ENCODE measurements at regions not wholly inside any gene's neighbourhood (a gene's known extent, or its start where the extent isn't known, plus 50 kb on each side); places are given as distances from the start of the nearest gene placed in this dataset.

DNA sequence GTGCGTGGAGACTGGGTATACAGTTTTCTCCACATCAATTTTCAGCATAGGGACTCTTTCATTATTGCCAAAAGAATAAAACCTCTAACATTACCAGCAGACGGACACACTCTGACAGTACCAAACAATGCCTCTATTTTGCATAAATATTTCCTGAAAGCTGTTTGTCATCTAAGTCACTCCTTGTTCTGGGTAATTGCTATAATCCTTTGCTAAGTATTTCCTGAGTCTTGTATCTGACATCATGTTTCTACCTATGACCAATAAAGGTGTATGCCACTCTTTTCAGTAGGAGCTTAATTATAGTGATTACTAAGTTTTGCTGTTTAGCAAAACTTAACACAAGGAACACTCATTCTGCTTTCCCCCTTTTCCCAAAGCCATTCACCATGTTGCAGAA lies 886.5 kb downstream of the SLITRK6 start:
- TF ChIP-seq POLR2A (IDR thresholded peaks at IDR 0.05) (no peak), POLR2AphosphoS5 (IDR thresholded peaks at IDR 0.05) (no peak)
- TF ChIP-seq, protein P1, sequence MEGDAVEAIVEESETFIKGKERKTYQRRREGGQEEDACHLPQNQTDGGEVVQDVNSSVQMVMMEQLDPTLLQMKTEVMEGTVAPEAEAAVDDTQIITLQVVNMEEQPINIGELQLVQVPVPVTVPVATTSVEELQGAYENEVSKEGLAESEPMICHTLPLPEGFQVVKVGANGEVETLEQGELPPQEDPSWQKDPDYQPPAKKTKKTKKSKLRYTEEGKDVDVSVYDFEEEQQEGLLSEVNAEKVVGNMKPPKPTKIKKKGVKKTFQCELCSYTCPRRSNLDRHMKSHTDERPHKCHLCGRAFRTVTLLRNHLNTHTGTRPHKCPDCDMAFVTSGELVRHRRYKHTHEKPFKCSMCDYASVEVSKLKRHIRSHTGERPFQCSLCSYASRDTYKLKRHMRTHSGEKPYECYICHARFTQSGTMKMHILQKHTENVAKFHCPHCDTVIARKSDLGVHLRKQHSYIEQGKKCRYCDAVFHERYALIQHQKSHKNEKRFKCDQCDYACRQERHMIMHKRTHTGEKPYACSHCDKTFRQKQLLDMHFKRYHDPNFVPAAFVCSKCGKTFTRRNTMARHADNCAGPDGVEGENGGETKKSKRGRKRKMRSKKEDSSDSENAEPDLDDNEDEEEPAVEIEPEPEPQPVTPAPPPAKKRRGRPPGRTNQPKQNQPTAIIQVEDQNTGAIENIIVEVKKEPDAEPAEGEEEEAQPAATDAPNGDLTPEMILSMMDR (IDR thresholded peaks at IDR 0.05 in 8 of 11, conservative IDR thresholded peaks at IDR 0.05 in 3 of 11): no peak

GRCh38 chr13:84910423-84910822 lies 888.8 kb downstream of the SLITRK6 start:
- peaks cover 0 to 3% (median 0%) of the 10 kb centered on the region in 8 donors for H3K9me3 ChIP-seq
- H3K4me3 ChIP-seq: no peak overlapping the region
- intact Hi-C loops (cut with DNase I; ENCODE audit: low total_unique reads): no loop called here
- no peaks in the 10 kb centered on the region for H3K27me3 ChIP-seq (replicated peaks in 1 of 7)
- H3K27ac ChIP-seq: no peak overlapping the region
- no peak for DNase-seq
- H3K36me3 ChIP-seq: no peaks in the 10 kb centered on the region
- no peaks in the 10 kb centered on the region for H3K4me1 ChIP-seq
- 45 to 81% (median 67%) methylated on average over 2 of the region's 2 CpGs for WGBS, 5 donors
- TF ChIP-seq POLR2AphosphoS5 (IDR thresholded peaks at IDR 0.05) (no peak), POLR2A (IDR thresholded peaks at IDR 0.05) (no peak)
- TF ChIP-seq, protein P1 (IDR thresholded peaks at IDR 0.05 in 8 of 11, conservative IDR thresholded peaks at IDR 0.05 in 3 of 11): no peak

More for the DNA sequence above, 886.5 kb downstream of the SLITRK6 start:
- intact Hi-C loops (cut with DNase I; ENCODE audit: low total_unique reads): no loop called here
- H3K9me3 ChIP-seq: peaks cover 0 to 3% (median 0%) of the 10 kb centered on the region in 8 donors
- H3K4me3 ChIP-seq: no peak overlapping the region
- H3K27me3 ChIP-seq (replicated peaks in 1 of 7): no peaks in the 10 kb centered on the region
- no peak overlapping the region for H3K27ac ChIP-seq
- DNase-seq: no peak
- H3K36me3 ChIP-seq: no peaks in the 10 kb centered on the region
- 78 to 93% (median 86%) methylated on average over 2 of the region's 2 CpGs for WGBS, 5 donors
- H3K4me1 ChIP-seq: no peaks in the 10 kb centered on the region

DNA sequence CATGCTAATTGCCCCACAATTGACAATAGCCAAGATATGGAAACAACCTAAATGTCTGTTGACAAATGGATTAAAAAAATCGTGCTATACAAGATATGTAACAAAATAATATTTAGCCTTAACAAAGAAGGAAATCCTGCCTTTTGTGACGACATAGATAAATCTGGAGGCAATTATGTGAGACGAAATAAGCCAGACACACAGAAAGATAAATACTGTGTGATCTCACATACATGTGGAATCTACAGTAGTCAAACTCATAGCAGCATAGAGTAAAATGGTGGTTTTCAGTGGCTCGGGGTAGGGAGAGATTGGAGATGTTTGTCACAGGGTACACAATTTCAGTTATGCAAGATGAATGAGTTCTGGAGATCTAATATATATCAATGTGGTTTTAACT lies 895.8 kb downstream of the SLITRK6 start:
- no peak overlapping the region for H3K27ac ChIP-seq
- no peaks in the 10 kb centered on the region for H3K27me3 ChIP-seq (replicated peaks in 1 of 7)
- no peak for TF ChIP-seq POLR2AphosphoS5 (IDR thresholded peaks at IDR 0.05)
- TF ChIP-seq POLR2A (IDR thresholded peaks at IDR 0.05): no peak
- TF ChIP-seq, protein P1 (IDR thresholded peaks at IDR 0.05 in 8 of 11, conservative IDR thresholded peaks at IDR 0.05 in 3 of 11): no peak
- DNase-seq: no peak
- no peaks in the 10 kb centered on the region for H3K4me1 ChIP-seq
- no peaks in the 10 kb centered on the region for H3K36me3 ChIP-seq
- 40 to 55% (median 53%) methylated on average over 4 of the region's 4 CpGs for WGBS, 5 donors
- no peaks in the 10 kb centered on the region for H3K9me3 ChIP-seq
- no peak overlapping the region for H3K4me3 ChIP-seq
- intact Hi-C loops (cut with DNase I; ENCODE audit: low total_unique reads): no loop called here

- H3K27me3 ChIP-seq (replicated peaks in 1 of 7): no peaks in the 10 kb centered on the region
- no peak overlapping the region for H3K27ac ChIP-seq
- H3K36me3 ChIP-seq: no peaks in the 10 kb centered on the region
- DNase-seq: no peak
- no peak for TF ChIP-seq POLR2AphosphoS5 (IDR thresholded peaks at IDR 0.05)
- TF ChIP-seq, protein P1 (IDR thresholded peaks at IDR 0.05 in 8 of 11, conservative IDR thresholded peaks at IDR 0.05 in 3 of 11): no peak
- TF ChIP-seq POLR2A (IDR thresholded peaks at IDR 0.05): no peak
- no peaks in the 10 kb centered on the region for H3K4me1 ChIP-seq
- 40 to 49% (median 43%) methylated on average over 1 of the region's 1 CpG for WGBS, 5 donors
- no peak overlapping the region for H3K4me3 ChIP-seq
- H3K9me3 ChIP-seq: no peaks in the 10 kb centered on the region
- intact Hi-C loops (cut with DNase I; ENCODE audit: low total_unique reads): no loop called here
Observed at GRCh38 chr13:84902243-84902642, 897.0 kb downstream of the SLITRK6 start.
